Colonic mucosa (tissue), 4 donors: ENCODE measurements at regions not wholly inside any gene's neighbourhood (a gene's known extent, or its start where the extent isn't known, plus 50 kb on each side); places are given as distances from the start of the nearest gene placed in this dataset.

Experiments
- DNase-seq: peaks from one replicate; pipeline ENCODE4 v3.0.0-alpha.2; 2020
- H3K27ac ChIP-seq: fragments of 200-600 bp; one replicate; pipeline ENCODE4 v1.8.0; 2021
- H3K27me3 ChIP-seq: fragments of 200-600 bp; one replicate; pipeline ENCODE4 v1.8.0; 2021
- H3K36me3 ChIP-seq: fragments of 200-600 bp; one replicate; pipeline ENCODE4 v1.8.0; 2021
- H3K4me1 ChIP-seq: fragments of 200-600 bp; one replicate; pipeline ENCODE4 v1.8.0; 2021; ENCODE audit warnings: mild to moderate bottlenecking
- H3K4me3 ChIP-seq: fragments of 200-600 bp; one replicate; pipeline ENCODE4 v1.8.0; 2021
- H3K9ac ChIP-seq, 2 donors: one replicate each; pipeline ENCODE4 v1.7.0; 2013; ENCODE audit warnings: control low read depth in 2 of 2, low read depth in 2 of 2, low read length in 2 of 2
- H3K9me3 ChIP-seq: fragments of 200-600 bp; one replicate; pipeline ENCODE4 v1.8.0; 2021
- intact Hi-C: fragments of 100-400 bp; cut with DNase I; formaldehyde crosslinking; loops from one replicate; pipeline ENCODE4 v1.14.1; 2022
- TF ChIP-seq, protein P1 (sequence below): fragments of 200-600 bp; IDR thresholded peaks from one replicate; pipeline ENCODE4 v1.8.0; 2022; ENCODE audit warnings: antibody characterized with exemption, mild to moderate bottlenecking
- donor health status: healthy.
- donor health status: DM: no; HTN: no; CAD: no.
- donor health status: DM: no; HTN: no; CAD: no.

DNA sequence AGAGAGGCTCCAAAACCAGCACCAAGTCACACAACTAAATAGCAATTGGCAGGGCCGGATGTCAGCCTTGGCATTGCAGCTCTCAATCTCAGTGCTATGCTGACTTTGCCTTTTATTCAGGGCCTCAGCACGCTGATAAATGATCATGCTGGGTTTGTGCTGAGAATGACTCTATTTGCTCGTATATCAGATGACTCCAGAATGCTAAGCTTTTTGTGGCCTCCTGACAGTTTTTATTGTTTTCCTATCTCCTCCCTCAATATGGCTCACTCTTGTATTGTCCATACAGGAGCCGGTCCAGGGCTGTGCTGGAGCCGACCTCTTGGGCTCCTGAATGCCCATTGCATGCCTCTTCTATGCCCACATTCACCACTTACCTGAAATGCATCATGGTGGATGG, 211.0 kb downstream of the EFNB2 start:
- intact Hi-C loops = no loop called here
- H3K9me3 ChIP-seq = peaks cover 9% of the 10 kb centered on the region
- no peak overlapping the region for H3K27ac ChIP-seq
- H3K27me3 ChIP-seq = no peaks in the 10 kb centered on the region
- H3K9ac ChIP-seq = no peak overlapping the region
- H3K4me1 ChIP-seq = no peaks in the 10 kb centered on the region
- H3K4me3 ChIP-seq = no peak overlapping the region
- TF ChIP-seq, protein P1, sequence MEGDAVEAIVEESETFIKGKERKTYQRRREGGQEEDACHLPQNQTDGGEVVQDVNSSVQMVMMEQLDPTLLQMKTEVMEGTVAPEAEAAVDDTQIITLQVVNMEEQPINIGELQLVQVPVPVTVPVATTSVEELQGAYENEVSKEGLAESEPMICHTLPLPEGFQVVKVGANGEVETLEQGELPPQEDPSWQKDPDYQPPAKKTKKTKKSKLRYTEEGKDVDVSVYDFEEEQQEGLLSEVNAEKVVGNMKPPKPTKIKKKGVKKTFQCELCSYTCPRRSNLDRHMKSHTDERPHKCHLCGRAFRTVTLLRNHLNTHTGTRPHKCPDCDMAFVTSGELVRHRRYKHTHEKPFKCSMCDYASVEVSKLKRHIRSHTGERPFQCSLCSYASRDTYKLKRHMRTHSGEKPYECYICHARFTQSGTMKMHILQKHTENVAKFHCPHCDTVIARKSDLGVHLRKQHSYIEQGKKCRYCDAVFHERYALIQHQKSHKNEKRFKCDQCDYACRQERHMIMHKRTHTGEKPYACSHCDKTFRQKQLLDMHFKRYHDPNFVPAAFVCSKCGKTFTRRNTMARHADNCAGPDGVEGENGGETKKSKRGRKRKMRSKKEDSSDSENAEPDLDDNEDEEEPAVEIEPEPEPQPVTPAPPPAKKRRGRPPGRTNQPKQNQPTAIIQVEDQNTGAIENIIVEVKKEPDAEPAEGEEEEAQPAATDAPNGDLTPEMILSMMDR = no peak
- DNase-seq = no peak
- no peaks in the 10 kb centered on the region for H3K36me3 ChIP-seq

DNA sequence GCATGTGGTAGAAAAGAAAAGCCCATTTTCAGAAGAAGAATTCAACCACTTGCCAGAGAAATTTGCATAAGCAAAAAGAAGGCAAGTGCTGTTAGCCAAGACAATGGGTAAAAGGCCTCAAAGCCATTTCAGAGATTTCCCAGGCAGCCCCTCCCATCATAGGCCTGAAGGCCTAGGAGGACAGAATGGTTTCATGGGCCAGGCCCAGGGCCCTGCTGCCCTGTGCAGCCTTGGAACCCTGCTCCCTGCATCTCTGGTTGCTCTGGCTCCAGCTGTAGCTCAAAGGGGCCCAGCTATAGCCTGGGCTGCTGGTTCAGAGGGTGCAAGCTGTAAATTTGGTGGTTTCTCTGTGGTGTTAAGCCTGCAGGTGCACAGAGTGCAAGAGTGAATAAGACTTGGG, 212.8 kb downstream of the EFNB2 start:
- no peak overlapping the region for H3K9ac ChIP-seq
- DNase-seq = no peak
- H3K36me3 ChIP-seq = no peaks in the 10 kb centered on the region
- intact Hi-C loops = no loop called here
- H3K27ac ChIP-seq = no peak overlapping the region
- H3K27me3 ChIP-seq = no peaks in the 10 kb centered on the region
- TF ChIP-seq, protein P1 = no peak
- no peaks in the 10 kb centered on the region for H3K4me1 ChIP-seq
- H3K4me3 ChIP-seq = no peak overlapping the region
- H3K9me3 ChIP-seq = peaks cover 9% of the 10 kb centered on the region

DNA sequence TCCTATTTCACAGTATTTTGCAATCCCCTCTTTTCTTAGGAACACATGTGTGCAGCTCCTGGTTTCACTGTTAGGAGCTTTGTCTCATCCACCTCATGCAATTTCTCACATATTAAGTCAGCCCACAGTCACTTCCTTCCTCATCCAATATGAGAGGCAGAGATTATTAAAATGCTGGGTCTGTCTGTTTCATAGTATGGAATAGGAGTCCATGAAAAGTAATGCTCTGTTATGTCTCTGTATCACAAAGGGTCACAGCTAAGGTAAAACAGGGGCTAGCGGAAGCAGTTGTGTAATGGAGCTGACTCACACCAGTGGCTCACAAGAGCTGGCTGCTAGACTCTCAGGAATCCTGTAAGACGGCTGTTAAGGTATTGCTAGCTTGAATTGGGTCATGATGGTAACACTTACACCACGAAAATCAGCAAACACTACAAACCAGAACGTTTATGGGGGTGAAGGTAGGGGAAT, 216.5 kb downstream of the EFNB2 start:
- Histone ChIP-seq H3K4me3 (no peak overlapping the region), H3K27me3 (no peaks in the 10 kb centered on the region), H3K36me3 (no peaks in the 10 kb centered on the region), H3K4me1 (no peaks in the 10 kb centered on the region), H3K27ac (no peak overlapping the region), H3K9ac (no peak overlapping the region), H3K9me3 (peaks cover 9% of the 10 kb centered on the region)
- TF ChIP-seq, protein P1 = no peak
- intact Hi-C loops = no loop called here
- no peak for DNase-seq

DNA sequence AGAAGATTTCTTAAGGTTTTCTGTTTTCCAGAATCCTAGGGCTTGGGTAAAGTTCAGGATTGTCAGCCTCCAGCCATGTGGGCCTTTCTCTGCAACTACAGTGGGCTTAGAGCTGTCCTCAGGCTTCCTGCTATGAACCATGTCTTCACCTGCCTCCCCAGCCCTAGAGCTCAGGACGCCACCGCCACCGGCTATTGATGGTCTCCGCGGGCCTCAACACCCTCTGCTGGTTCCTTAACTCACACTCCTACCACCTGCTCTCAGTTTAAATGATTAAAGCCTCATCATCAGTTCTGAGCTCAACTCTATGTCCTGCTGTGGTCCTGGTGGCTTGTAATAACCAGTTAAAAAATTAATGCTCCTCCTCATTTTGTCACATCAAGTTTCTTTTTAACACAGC, 221.0 kb downstream of the EFNB2 start:
- intact Hi-C loops = no loop called here
- no peak overlapping the region for H3K9ac ChIP-seq
- H3K4me3 ChIP-seq = no peak overlapping the region
- no peaks in the 10 kb centered on the region for H3K4me1 ChIP-seq
- no peak overlapping the region for H3K27ac ChIP-seq
- H3K27me3 ChIP-seq = no peaks in the 10 kb centered on the region
- no peaks in the 10 kb centered on the region for H3K9me3 ChIP-seq
- no peaks in the 10 kb centered on the region for H3K36me3 ChIP-seq
- TF ChIP-seq, protein P1 = no peak
- no peak for DNase-seq

DNA sequence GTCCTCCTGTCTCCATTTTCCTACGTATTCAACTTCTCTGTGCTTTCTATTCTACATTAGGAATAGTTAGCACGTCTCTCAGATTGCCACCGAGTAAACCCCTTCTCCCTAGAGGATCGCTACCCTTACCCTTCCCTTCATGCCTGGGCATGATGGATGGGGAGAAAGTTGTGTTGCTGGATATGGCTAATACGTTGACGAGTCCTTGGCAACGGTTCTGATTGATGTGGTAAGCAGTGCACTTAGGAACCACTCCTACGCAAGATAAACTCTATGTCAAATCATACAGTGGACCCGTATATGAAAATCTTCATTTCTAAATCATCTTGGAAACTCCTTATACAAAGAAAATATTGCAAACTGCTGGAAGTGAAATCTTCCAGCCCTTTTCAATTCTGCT, 224.5 kb downstream of the EFNB2 start:
- TF ChIP-seq, protein P1 = no peak
- Histone ChIP-seq H3K27ac (no peak overlapping the region), H3K36me3 (no peaks in the 10 kb centered on the region), H3K27me3 (no peaks in the 10 kb centered on the region), H3K4me1 (no peaks in the 10 kb centered on the region), H3K4me3 (no peak overlapping the region), H3K9ac (no peak overlapping the region), H3K9me3 (no peaks in the 10 kb centered on the region)
- no peak for DNase-seq
- intact Hi-C loops = no loop called here
